ENCODE measurements at regions not wholly inside any gene's neighbourhood (a gene's known extent, or its start where the extent isn't known, plus 50 kb on each side); places are given as distances from the start of the nearest gene placed in this dataset.

DNA sequence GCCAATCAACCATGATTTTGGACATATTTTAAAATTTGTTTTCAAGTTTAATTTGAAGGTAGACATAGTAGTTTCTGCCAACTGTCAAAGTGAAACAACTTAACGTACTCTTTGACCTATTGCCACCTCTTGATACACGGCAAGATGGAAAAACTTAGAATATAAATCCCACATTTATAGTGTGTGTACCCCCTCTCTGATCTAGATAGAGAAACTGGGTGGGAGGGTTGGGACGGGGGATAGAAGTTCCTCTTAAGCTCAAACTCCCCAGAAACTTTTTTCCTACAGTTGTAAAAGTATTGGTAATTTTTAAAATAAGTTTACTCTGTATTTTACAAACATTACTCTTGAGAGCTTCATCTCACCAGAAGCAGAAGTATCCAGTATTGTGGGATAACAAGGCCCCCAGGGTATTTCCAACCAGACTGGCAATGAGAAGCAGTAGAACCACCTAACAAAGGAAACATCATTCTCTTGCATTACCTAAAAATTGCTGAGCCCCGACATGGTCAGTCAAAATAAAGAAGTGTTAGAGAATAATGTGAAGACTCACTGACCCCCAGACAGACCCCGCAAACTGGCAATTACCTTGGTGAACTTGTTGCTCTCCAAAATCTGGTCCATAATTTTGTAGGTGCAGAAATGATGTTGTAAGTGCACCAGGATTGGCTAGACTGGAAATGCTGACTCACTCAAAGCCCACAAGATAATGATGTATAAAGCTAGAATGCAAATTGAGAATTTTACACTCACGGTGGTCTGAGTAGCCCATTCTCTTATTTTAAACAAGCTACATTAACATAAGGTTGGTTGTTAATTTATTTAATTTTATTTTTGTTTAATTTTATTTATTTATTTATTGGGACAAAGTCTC, 74.7 kb upstream of the TNFAIP3 start:
- TF ChIP-seq EZH2 (IDR thresholded peaks at IDR 0.05; ENCODE audit: low read length, missing control alignments), result no peak
- TF ChIP-seq, protein P1, sequence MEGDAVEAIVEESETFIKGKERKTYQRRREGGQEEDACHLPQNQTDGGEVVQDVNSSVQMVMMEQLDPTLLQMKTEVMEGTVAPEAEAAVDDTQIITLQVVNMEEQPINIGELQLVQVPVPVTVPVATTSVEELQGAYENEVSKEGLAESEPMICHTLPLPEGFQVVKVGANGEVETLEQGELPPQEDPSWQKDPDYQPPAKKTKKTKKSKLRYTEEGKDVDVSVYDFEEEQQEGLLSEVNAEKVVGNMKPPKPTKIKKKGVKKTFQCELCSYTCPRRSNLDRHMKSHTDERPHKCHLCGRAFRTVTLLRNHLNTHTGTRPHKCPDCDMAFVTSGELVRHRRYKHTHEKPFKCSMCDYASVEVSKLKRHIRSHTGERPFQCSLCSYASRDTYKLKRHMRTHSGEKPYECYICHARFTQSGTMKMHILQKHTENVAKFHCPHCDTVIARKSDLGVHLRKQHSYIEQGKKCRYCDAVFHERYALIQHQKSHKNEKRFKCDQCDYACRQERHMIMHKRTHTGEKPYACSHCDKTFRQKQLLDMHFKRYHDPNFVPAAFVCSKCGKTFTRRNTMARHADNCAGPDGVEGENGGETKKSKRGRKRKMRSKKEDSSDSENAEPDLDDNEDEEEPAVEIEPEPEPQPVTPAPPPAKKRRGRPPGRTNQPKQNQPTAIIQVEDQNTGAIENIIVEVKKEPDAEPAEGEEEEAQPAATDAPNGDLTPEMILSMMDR (conservative IDR thresholded peaks at IDR 0.05 in 1 of 2, IDR thresholded peaks at IDR 0.05 in 1 of 2; ENCODE audit: low read depth in 1 of 2, low read length in 2 of 2), result no peak
- Histone ChIP-seq H3K36me3 (ENCODE audit: control insufficient read depth, insufficient read depth, low read length) (no peaks in the 10 kb centered on the region), H4K20me1 (ENCODE audit: control insufficient read depth, extremely low read depth, insufficient read depth, low read length) (no peaks in the 10 kb centered on the region), H3K79me2 (ENCODE audit: control insufficient read depth, insufficient read depth, low read length) (no peaks in the 10 kb centered on the region), H3K27ac (ENCODE audit: insufficient read depth, low read length) (no peak overlapping the region), H3K4me2 (ENCODE audit: extremely low read depth, insufficient read depth, low read length) (no peak overlapping the region), H3K9ac (ENCODE audit: insufficient read depth, low read length) (no peak overlapping the region), H3K27me3 (ENCODE audit: control insufficient read depth, insufficient read depth, low read length) (no peaks in the 10 kb centered on the region), H3K4me3 (replicated peaks in 1 of 4; ENCODE audit: control extremely low read depth in 1 of 4, insufficient read depth in 1 of 4, low read depth in 3 of 4, low read length in 4 of 4) (no peak overlapping the region), H3K9me3 (ENCODE audit: control insufficient read depth, insufficient read depth, low read depth, low read length) (no peaks in the 10 kb centered on the region), H2AFZ (ENCODE audit: low read length) (no peak overlapping the region), H3K4me1 (ENCODE audit: control insufficient read depth, extremely low read depth, insufficient read depth, low read length) (no peaks in the 10 kb centered on the region)
- DNase-seq (ENCODE audit: low read depth in 2 of 2), result peak in 1 of 2 donors; percentile 23

DNA sequence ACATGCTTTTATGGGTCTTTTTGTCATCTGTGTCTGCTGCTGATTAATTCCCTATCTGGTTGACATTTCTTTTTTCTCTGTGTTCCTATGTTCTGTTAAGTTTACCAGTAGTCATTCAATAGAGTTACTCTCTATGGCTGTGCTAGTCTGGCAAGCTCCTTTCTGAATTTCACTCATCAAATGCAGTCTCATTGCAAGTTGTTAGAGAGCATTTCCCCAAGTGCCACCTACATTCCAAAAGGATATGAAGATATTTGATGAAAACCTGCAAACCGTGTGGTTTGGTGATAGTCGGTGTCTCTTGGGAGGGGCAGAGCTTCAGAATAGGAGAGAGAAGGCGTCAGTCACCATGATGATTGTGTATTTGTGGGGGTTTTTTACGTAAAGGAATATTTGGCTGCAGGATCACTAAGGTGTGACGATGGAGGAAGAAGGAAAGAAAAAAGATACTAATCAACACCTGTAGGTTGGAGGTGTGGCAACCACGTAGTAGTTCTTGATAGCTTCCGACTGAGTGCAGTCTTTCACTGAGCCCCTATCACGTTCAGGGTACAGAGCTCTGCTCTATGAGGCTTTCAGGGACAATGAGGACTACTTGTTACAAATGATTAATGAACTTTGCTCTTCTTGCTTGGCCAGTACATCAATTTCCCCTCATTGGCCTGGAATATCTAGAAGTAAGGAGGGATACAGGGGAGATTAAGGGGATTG, 73.1 kb upstream of the TNFAIP3 start:
- no peak overlapping the region for H3K27ac ChIP-seq (ENCODE audit: insufficient read depth, low read length)
- no peaks in the 10 kb centered on the region for H3K36me3 ChIP-seq (ENCODE audit: control insufficient read depth, insufficient read depth, low read length)
- H3K4me2 ChIP-seq (ENCODE audit: extremely low read depth, insufficient read depth, low read length), result no peak overlapping the region
- H3K79me2 ChIP-seq (ENCODE audit: control insufficient read depth, insufficient read depth, low read length), result no peaks in the 10 kb centered on the region
- no peak overlapping the region for H3K9ac ChIP-seq (ENCODE audit: insufficient read depth, low read length)
- no peak overlapping the region for H2AFZ ChIP-seq (ENCODE audit: low read length)
- H4K20me1 ChIP-seq (ENCODE audit: control insufficient read depth, extremely low read depth, insufficient read depth, low read length), result no peaks in the 10 kb centered on the region
- DNase-seq (ENCODE audit: low read depth in 2 of 2), result no peak
- no peaks in the 10 kb centered on the region for H3K9me3 ChIP-seq (ENCODE audit: control insufficient read depth, insufficient read depth, low read depth, low read length)
- no peaks in the 10 kb centered on the region for H3K27me3 ChIP-seq (ENCODE audit: control insufficient read depth, insufficient read depth, low read length)
- H3K4me1 ChIP-seq (ENCODE audit: control insufficient read depth, extremely low read depth, insufficient read depth, low read length), result no peaks in the 10 kb centered on the region
- no peak overlapping the region for H3K4me3 ChIP-seq (replicated peaks in 1 of 4; ENCODE audit: control extremely low read depth in 1 of 4, insufficient read depth in 1 of 4, low read depth in 3 of 4, low read length in 4 of 4)
- TF ChIP-seq, protein P1 (conservative IDR thresholded peaks at IDR 0.05 in 1 of 2, IDR thresholded peaks at IDR 0.05 in 1 of 2; ENCODE audit: low read depth in 1 of 2, low read length in 2 of 2), result no peak
- no peak for TF ChIP-seq EZH2 (IDR thresholded peaks at IDR 0.05; ENCODE audit: low read length, missing control alignments)

DNA sequence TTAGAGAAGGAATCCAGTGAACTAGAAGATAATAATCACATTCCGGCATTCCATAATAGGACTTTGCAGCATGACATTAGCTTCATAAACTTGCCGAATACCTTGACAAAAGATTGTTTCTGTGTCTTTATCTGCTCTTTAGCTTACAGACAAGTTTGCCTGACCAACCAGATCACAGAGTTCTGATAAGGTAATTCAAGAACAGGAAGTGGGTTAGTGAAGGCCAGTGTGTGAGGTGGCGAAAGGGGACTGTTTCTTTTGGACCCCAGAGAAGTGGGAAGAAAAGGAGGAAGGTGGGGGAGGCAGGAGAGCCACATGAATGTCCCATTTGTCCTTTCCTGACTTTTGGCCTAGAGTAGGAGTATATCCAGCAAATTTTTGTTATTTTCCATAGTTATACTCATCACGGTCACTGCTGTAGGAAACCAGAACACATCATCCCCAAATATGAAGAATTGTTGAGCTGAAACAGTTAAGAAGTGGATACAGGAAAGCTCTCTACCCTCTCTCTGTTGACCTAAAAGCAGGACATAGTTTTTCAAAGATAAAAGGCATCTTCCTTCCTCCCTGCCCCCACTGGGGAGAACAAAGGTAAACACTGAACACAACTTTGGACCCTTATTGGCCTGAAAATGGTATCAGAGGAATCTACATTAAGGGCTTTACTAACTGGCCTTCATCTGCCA, 72.4 kb upstream of the TNFAIP3 start:
- no peaks in the 10 kb centered on the region for H3K36me3 ChIP-seq (ENCODE audit: control insufficient read depth, insufficient read depth, low read length)
- H4K20me1 ChIP-seq (ENCODE audit: control insufficient read depth, extremely low read depth, insufficient read depth, low read length), result no peaks in the 10 kb centered on the region
- no peaks in the 10 kb centered on the region for H3K4me1 ChIP-seq (ENCODE audit: control insufficient read depth, extremely low read depth, insufficient read depth, low read length)
- H3K4me3 ChIP-seq (replicated peaks in 1 of 4; ENCODE audit: control extremely low read depth in 1 of 4, insufficient read depth in 1 of 4, low read depth in 3 of 4, low read length in 4 of 4), result no peak overlapping the region
- no peak overlapping the region for H3K27ac ChIP-seq (ENCODE audit: insufficient read depth, low read length)
- H3K9ac ChIP-seq (ENCODE audit: insufficient read depth, low read length), result no peak overlapping the region
- H3K79me2 ChIP-seq (ENCODE audit: control insufficient read depth, insufficient read depth, low read length), result no peaks in the 10 kb centered on the region
- no peak for DNase-seq (ENCODE audit: low read depth in 2 of 2)
- no peaks in the 10 kb centered on the region for H3K9me3 ChIP-seq (ENCODE audit: control insufficient read depth, insufficient read depth, low read depth, low read length)
- H2AFZ ChIP-seq (ENCODE audit: low read length), result no peak overlapping the region
- TF ChIP-seq EZH2 (IDR thresholded peaks at IDR 0.05; ENCODE audit: low read length, missing control alignments), result no peak
- TF ChIP-seq, protein P1 (conservative IDR thresholded peaks at IDR 0.05 in 1 of 2, IDR thresholded peaks at IDR 0.05 in 1 of 2; ENCODE audit: low read depth in 1 of 2, low read length in 2 of 2), result no peak
- no peaks in the 10 kb centered on the region for H3K27me3 ChIP-seq (ENCODE audit: control insufficient read depth, insufficient read depth, low read length)
- no peak overlapping the region for H3K4me2 ChIP-seq (ENCODE audit: extremely low read depth, insufficient read depth, low read length)
